Uterus (tissue), 3 donors: ENCODE measurements at regions not wholly inside any gene's neighbourhood (a gene's known extent, or its start where the extent isn't known, plus 50 kb on each side); places are given as distances from the start of the nearest gene placed in this dataset.

Source experiments
- DNase-seq, 2 donors: peaks; one replicate each; pipeline ENCODE4 v3.0.0-alpha.2; 2019 to 2020
- H3K27ac ChIP-seq, 2 donors: fragments of 200-600 bp; sonication (generic); 1 replicate in 1 of 2; 2 replicates in 1 of 2; pipeline ENCODE4 v1.5.1; 2016 to 2018
- H3K27me3 ChIP-seq, 2 donors: fragments of 200-600 bp; sonication (generic); one replicate each; pipeline ENCODE4 v1.5.1; 2018 to 2019; ENCODE audit warnings: control low read depth in 1 of 2
- H3K36me3 ChIP-seq, 2 donors: fragments of 200-600 bp; sonication (generic); one replicate each; pipeline ENCODE4 v1.5.1; 2019; ENCODE audit warnings: control low read depth in 1 of 2
- H3K4me1 ChIP-seq, 2 donors: fragments of 200-600 bp; sonication (generic); one replicate each; pipeline ENCODE4 v1.5.1; 2018 to 2019; ENCODE audit warnings: control low read depth in 1 of 2
- H3K4me3 ChIP-seq, 2 donors: fragments of 200-600 bp; sonication (generic); 1 replicate in 1 of 2; 2 replicates in 1 of 2; pipeline ENCODE4 v1.5.1; 2018 to 2019; ENCODE audit warnings: mild to moderate bottlenecking in 1 of 2
- H3K9me3 ChIP-seq, 2 donors: fragments of 200-600 bp; sonication (generic); one replicate each; pipeline ENCODE4 v1.5.1; 2019; ENCODE audit warnings: control low read depth in 1 of 2
- POLR2A ChIP-seq, 2 donors: fragments of 450-650 bp; IDR thresholded peaks; one replicate each; pipeline ENCODE4 v1.6.1; 2016; ENCODE audit warnings: antibody characterized with exemption in 2 of 2, mild to moderate bottlenecking in 1 of 2, moderate library complexity in 1 of 2
- intact Hi-C: fragments of 100-400 bp; cut with DNase I; formaldehyde crosslinking; loops from one replicate; pipeline ENCODE4 v1.15.1; 2023; ENCODE audit warnings: low total_unique reads
- TF ChIP-seq, protein P1 (sequence below), 4 experiments: fragments of 200-600 bp in 2 of 4; fragments of 450-650 bp in 2 of 4; sonication (generic) in 2 of 4; IDR thresholded peaks; one replicate each; pipeline ENCODE4 v1.5.1; 2016 to 2019; ENCODE audit warnings: antibody characterized with exemption in 4 of 4, mild to moderate bottlenecking in 2 of 4, moderate library complexity in 1 of 4
- donor health status: DM: yes; HTN: yes; CAD: no.

DNA sequence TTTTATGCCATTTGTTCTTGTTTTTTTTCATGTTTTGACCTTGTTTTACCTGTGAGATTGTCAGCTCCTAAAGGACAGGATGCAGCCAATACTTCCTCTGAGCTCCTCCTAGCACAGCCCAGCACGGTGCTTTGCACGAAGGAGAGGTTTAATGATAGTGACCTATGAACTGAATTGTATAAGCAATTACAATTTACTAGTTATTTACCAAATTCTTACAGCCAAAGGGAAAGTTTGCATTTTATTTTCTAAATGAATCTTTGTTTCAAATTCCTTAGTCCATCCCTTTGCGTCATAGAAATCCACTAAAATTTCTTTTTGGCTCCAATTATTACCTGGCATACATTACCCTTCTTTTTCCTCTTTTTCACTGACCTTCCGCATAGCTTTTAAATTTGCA lies 326.1 kb downstream of the TDRD15 start:
- no peaks in the 10 kb centered on the region for H3K27me3 ChIP-seq
- no peaks in the 10 kb centered on the region for H3K4me1 ChIP-seq
- no peaks in the 10 kb centered on the region for H3K9me3 ChIP-seq
- no peak for DNase-seq
- no peak overlapping the region for H3K4me3 ChIP-seq
- no peaks in the 10 kb centered on the region for H3K36me3 ChIP-seq
- no peak for TF ChIP-seq POLR2A (IDR thresholded peaks at IDR 0.05)
- TF ChIP-seq, protein P1, sequence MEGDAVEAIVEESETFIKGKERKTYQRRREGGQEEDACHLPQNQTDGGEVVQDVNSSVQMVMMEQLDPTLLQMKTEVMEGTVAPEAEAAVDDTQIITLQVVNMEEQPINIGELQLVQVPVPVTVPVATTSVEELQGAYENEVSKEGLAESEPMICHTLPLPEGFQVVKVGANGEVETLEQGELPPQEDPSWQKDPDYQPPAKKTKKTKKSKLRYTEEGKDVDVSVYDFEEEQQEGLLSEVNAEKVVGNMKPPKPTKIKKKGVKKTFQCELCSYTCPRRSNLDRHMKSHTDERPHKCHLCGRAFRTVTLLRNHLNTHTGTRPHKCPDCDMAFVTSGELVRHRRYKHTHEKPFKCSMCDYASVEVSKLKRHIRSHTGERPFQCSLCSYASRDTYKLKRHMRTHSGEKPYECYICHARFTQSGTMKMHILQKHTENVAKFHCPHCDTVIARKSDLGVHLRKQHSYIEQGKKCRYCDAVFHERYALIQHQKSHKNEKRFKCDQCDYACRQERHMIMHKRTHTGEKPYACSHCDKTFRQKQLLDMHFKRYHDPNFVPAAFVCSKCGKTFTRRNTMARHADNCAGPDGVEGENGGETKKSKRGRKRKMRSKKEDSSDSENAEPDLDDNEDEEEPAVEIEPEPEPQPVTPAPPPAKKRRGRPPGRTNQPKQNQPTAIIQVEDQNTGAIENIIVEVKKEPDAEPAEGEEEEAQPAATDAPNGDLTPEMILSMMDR (IDR thresholded peaks at IDR 0.05) = no peak
- H3K27ac ChIP-seq = no peak overlapping the region
- intact Hi-C loops = no loop called here

DNA sequence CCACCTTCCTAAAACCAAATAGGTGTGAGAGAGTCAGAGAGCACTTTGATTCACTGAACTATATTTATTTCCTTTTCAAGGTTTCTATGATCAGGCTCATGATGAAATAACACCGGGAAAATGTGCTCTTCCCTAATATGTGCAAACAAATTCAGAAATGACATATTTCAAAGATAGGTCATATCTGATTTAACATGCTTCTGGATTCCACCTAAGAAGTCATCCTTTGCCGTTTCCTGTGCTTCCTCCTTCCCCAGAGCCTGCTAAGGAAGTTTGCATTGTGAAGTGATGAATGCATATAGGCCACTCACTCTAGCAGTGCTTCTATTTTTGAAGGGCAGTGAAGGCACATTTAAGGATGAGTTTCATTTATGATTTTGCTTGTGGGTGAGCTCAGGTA lies 327.6 kb downstream of the TDRD15 start:
- Histone ChIP-seq H3K4me1 (no peaks in the 10 kb centered on the region), H3K27ac (no peak overlapping the region), H3K9me3 (no peaks in the 10 kb centered on the region), H3K4me3 (no peak overlapping the region), H3K27me3 (no peaks in the 10 kb centered on the region), H3K36me3 (no peaks in the 10 kb centered on the region)
- no peak for DNase-seq
- no peak for TF ChIP-seq POLR2A (IDR thresholded peaks at IDR 0.05)
- TF ChIP-seq, protein P1 (IDR thresholded peaks at IDR 0.05) = no peak
- intact Hi-C loops = no loop called here

DNA sequence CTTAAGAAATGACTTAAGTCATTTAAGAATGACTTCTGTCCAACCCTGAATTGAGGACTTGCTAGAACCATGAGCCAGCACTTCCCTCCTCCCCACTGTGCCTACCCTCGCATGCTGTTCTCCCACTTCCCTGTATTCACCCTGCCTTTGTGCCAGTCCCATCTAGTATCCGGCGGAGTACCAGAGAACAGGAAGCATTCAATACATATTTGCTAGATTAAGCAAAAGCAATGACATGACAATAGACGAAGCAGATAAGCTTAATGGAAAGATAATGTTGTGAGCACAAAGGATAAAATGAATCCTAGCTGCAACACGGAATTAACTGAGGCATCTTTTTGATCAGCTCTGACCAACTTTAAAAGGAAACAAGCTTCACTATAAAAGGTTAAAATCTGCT lies 328.5 kb downstream of the TDRD15 start:
- TF ChIP-seq, protein P1 (IDR thresholded peaks at IDR 0.05) = no peak
- no peak for TF ChIP-seq POLR2A (IDR thresholded peaks at IDR 0.05)
- intact Hi-C loops = no loop called here
- H3K27ac ChIP-seq = no peak overlapping the region
- no peak for DNase-seq
- no peak overlapping the region for H3K4me3 ChIP-seq
- H3K27me3 ChIP-seq = no peaks in the 10 kb centered on the region
- no peaks in the 10 kb centered on the region for H3K36me3 ChIP-seq
- H3K9me3 ChIP-seq = no peaks in the 10 kb centered on the region
- H3K4me1 ChIP-seq = no peaks in the 10 kb centered on the region

DNA sequence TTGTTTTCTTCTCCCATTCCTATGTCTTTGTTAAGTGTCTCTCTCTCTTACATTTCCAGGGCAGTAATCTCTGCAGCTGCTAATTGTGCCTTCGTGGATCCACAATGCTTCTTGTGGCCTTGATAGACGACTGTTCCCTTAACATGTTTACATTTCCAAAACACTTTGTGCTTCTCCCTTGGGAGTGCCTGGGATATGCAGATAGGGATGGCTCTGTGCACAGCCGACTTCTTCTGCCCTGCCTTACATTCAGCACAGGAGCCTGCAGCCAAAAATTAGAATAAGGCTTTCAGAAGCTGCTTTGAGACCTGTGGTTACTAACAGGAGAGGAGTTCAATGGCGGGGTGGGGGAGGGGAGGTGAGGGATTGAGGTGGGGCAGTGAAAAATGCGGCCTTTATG lies 328.9 kb downstream of the TDRD15 start:
- H3K4me3 ChIP-seq = no peak overlapping the region
- H3K27ac ChIP-seq = no peak overlapping the region
- H3K4me1 ChIP-seq = no peaks in the 10 kb centered on the region
- H3K27me3 ChIP-seq = no peaks in the 10 kb centered on the region
- H3K9me3 ChIP-seq = no peaks in the 10 kb centered on the region
- intact Hi-C loops = no loop called here
- DNase-seq = no peak
- TF ChIP-seq, protein P1 (IDR thresholded peaks at IDR 0.05) = no peak
- TF ChIP-seq POLR2A (IDR thresholded peaks at IDR 0.05) = no peak
- H3K36me3 ChIP-seq = no peaks in the 10 kb centered on the region

DNA sequence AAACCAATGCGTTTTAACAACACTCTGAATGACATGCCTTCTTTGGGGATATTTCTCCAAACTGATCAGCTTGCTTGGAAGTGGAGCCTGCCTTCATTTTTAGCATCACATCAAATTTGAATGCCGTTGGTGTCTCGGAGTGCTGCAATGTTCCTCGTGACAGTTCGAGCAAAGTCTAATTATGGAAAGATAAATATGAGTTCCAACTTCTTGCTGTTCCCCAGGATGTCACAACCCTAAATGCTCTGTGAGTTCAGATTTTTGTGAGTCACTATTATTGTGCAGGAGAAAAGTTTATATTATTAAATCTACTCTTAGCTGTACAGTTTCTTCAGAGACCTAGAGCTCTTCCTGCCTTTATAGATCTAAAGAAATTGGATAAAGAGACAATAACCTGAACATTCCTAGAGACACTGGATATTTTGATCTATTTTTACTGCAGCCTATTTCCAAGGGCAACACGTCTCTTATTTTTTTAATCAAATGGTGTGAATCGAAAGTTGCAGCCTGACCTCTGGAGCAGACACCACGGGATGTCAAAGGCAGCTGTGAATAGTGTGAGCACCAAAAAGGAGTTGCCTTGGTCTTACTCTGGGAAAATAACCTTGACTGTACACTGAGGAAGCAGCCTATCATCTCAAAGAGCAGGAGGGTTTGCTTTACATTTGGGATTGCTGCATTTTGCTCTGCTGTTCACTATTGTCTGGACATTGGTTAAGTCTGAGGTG lies 330.1 kb downstream of the TDRD15 start:
- H3K4me1 ChIP-seq = no peaks in the 10 kb centered on the region
- H3K36me3 ChIP-seq = no peaks in the 10 kb centered on the region
- DNase-seq = no peak
- H3K27me3 ChIP-seq = no peaks in the 10 kb centered on the region
- no peak overlapping the region for H3K27ac ChIP-seq
- no peak for TF ChIP-seq POLR2A (IDR thresholded peaks at IDR 0.05)
- TF ChIP-seq, protein P1 (IDR thresholded peaks at IDR 0.05) = no peak
- H3K9me3 ChIP-seq = no peaks in the 10 kb centered on the region
- intact Hi-C loops = no loop called here
- no peak overlapping the region for H3K4me3 ChIP-seq
